ENCODE measurements at regions not wholly inside any gene's neighbourhood (a gene's known extent, or its start where the extent isn't known, plus 50 kb on each side); places are given as distances from the start of the nearest gene placed in this dataset.

- intact Hi-C loops (cut with micrococcal nuclease; ENCODE audit: unreplicated experiment) (no loop called here), in situ Hi-C loops (cut with HindIII; ENCODE audit: extremely low pct_ligation_motif_present, low pct_unique_long_range_greater_than_20kb) (no loop called here)
- H3K36me3 ChIP-seq (replicated peaks in 1 of 2; ENCODE audit: control insufficient read depth in 1 of 2, insufficient read depth in 2 of 2, low read length in 2 of 2): no peaks in the 10 kb centered on the region
- DNase-seq (ENCODE audit: low spot score) (no peak), ATAC-seq (no peak), FAIRE-seq (no peak)
- no peak overlapping the region for H3K4me3 ChIP-seq (replicated peaks in 1 of 3; ENCODE audit: insufficient read depth in 1 of 3, low read depth in 2 of 3, low read length in 3 of 3)
- ChIA-PET POLR2A (no interaction called here), CTCF (ENCODE audit: low intra/inter-chr PET ratio, low total read pairs) (no interaction called here)
- no peak overlapping the region for H3K4me2 ChIP-seq (ENCODE audit: low read depth, low read length)
- H3K9me3 ChIP-seq (ENCODE audit: low read length): no peaks in the 10 kb centered on the region
- H3K27ac ChIP-seq (ENCODE audit: extremely low read length, insufficient read depth, low read length): no peak overlapping the region
- WGBS (ENCODE audit: low lambda C conversion rate): 0% methylated on average over 1 of the region's 1 CpG
- H3K79me2 ChIP-seq (ENCODE audit: insufficient read depth, low read length): no peaks in the 10 kb centered on the region
- TF ChIP-seq SP1 (IDR thresholded peaks at IDR 0.05): no peak
- no peak for TF ChIP-seq SP1 (CRISPR knock-in tag; IDR thresholded peaks at IDR 0.05)
- no peak for TF ChIP-seq ZKSCAN1 (IDR thresholded peaks at IDR 0.05; ENCODE audit: low read length)
- TF ChIP-seq MEIS2 (CRISPR knock-in tag; IDR thresholded peaks at IDR 0.05): no peak
- no peak for TF ChIP-seq ZMYM2 (CRISPR knock-in tag; IDR thresholded peaks at IDR 0.05)
- no peak for TF ChIP-seq ZNF605 (CRISPR knock-in tag; IDR thresholded peaks at IDR 0.05)
- no peak for TF ChIP-seq SAP130 (CRISPR knock-in tag; IDR thresholded peaks at IDR 0.05; ENCODE audit: low read depth)
- TF ChIP-seq ARID5B (CRISPR knock-in tag; IDR thresholded peaks at IDR 0.05): no peak
- TF ChIP-seq BRD4 (CRISPR knock-in tag; IDR thresholded peaks at IDR 0.05): no peak
- TF ChIP-seq NFRKB (IDR thresholded peaks at IDR 0.05): no peak
- no peak for TF ChIP-seq SNAPC2 (CRISPR knock-in tag; IDR thresholded peaks at IDR 0.05)
- no peak for TF ChIP-seq NAIF1 (CRISPR knock-in tag; IDR thresholded peaks at IDR 0.05; ENCODE audit: borderline replicate concordance)
- H3K4me1 ChIP-seq (ENCODE audit: insufficient read depth, low read length): no peaks in the 10 kb centered on the region
- no peak overlapping the region for H3K9ac ChIP-seq (ENCODE audit: insufficient read depth, low read depth, low read length)
- peaks cover 0 to 4% of the 10 kb centered on the region in 2 experiments; a peak in 2 of 5 replicates for H3K27me3 ChIP-seq (ENCODE audit: control insufficient read depth in 1 of 2, insufficient read depth in 2 of 2, low read length in 2 of 2)
- no peaks in the 10 kb centered on the region for H4K20me1 ChIP-seq (ENCODE audit: insufficient read depth, low read length)
- H2AFZ ChIP-seq (ENCODE audit: low read length): no peak overlapping the region
- no TSS peak for BruUV-seq (replicated peaks)
Observed at GRCh38 chr2:236685361-236685760, 115.7 kb downstream of the ACKR3 start.

All from HepG2 (cell line).